ENCODE measurements at regions not wholly inside any gene's neighbourhood (a gene's known extent, or its start where the extent isn't known, plus 50 kb on each side); places are given as distances from the start of the nearest gene placed in this dataset.

- TF ChIP-seq CTCF (conservative IDR thresholded peaks at IDR 0.05) = no peak
- H3K27ac Mint-ChIP-seq (ENCODE audit: unreplicated experiment) = no peak overlapping the region
- no peaks in the 10 kb centered on the region for H3K36me3 Mint-ChIP-seq (ENCODE audit: low read depth)
- DNase-seq (ENCODE audit: low read depth, low spot score) = no peak
- H3K9me3 Mint-ChIP-seq = no peaks in the 10 kb centered on the region
- peaks cover 23% of the 10 kb centered on the region for H3K27me3 Mint-ChIP-seq (ENCODE audit: low read depth)
- no peak overlapping the region for H3K4me3 Mint-ChIP-seq
- no peaks in the 10 kb centered on the region for H3K4me1 Mint-ChIP-seq
These were observed 265.9 kb downstream of the BMP7 start for GRCh38 chr20:57000441-57000968.

- Mint-ChIP-seq H3K4me1 (no peaks in the 10 kb centered on the region), H3K27me3 (ENCODE audit: low read depth) (peaks cover 23% of the 10 kb centered on the region), H3K36me3 (ENCODE audit: low read depth) (no peaks in the 10 kb centered on the region), H3K27ac (ENCODE audit: unreplicated experiment) (no peak overlapping the region), H3K9me3 (no peaks in the 10 kb centered on the region), H3K4me3 (no peak overlapping the region)
- no peak for TF ChIP-seq CTCF (conservative IDR thresholded peaks at IDR 0.05)
- DNase-seq (ENCODE audit: low read depth, low spot score) = no peak
These were observed 265.2 kb downstream of the BMP7 start for GRCh38 chr20:57001126-57001767.

- H3K36me3 Mint-ChIP-seq (ENCODE audit: low read depth) = no peaks in the 10 kb centered on the region
- no peaks in the 10 kb centered on the region for H3K9me3 Mint-ChIP-seq
- peaks cover 30% of the 10 kb centered on the region for H3K27me3 Mint-ChIP-seq (ENCODE audit: low read depth)
- DNase-seq (ENCODE audit: low read depth, low spot score) = no peak
- no peak overlapping the region for H3K4me3 Mint-ChIP-seq
- no peak for TF ChIP-seq CTCF (conservative IDR thresholded peaks at IDR 0.05)
- no peak overlapping the region for H3K27ac Mint-ChIP-seq (ENCODE audit: unreplicated experiment)
- peaks cover 7% of the 10 kb centered on the region for H3K4me1 Mint-ChIP-seq
These were observed 264.3 kb downstream of the BMP7 start for GRCh38 chr20:57002066-57002570.

- no peak overlapping the region for H3K27ac Mint-ChIP-seq (ENCODE audit: unreplicated experiment)
- no peaks in the 10 kb centered on the region for H3K9me3 Mint-ChIP-seq
- no peak for TF ChIP-seq CTCF (conservative IDR thresholded peaks at IDR 0.05)
- H3K36me3 Mint-ChIP-seq (ENCODE audit: low read depth) = no peaks in the 10 kb centered on the region
- DNase-seq (ENCODE audit: low read depth, low spot score) = no peak
- H3K4me3 Mint-ChIP-seq = no peak overlapping the region
- peaks cover 37% of the 10 kb centered on the region for H3K27me3 Mint-ChIP-seq (ENCODE audit: low read depth)
- H3K4me1 Mint-ChIP-seq = peaks cover 13% of the 10 kb centered on the region
These were observed 263.4 kb downstream of the BMP7 start for GRCh38 chr20:57003012-57003411.

- no peak overlapping the region for H3K27ac Mint-ChIP-seq (ENCODE audit: unreplicated experiment)
- no peak overlapping the region for H3K4me3 Mint-ChIP-seq
- no peak for TF ChIP-seq CTCF (conservative IDR thresholded peaks at IDR 0.05)
- H3K4me1 Mint-ChIP-seq = peaks cover 18% of the 10 kb centered on the region
- H3K27me3 Mint-ChIP-seq (ENCODE audit: low read depth) = peaks cover 40% of the 10 kb centered on the region
- H3K36me3 Mint-ChIP-seq (ENCODE audit: low read depth) = no peaks in the 10 kb centered on the region
- DNase-seq (ENCODE audit: low read depth, low spot score) = no peak
- no peaks in the 10 kb centered on the region for H3K9me3 Mint-ChIP-seq
These were observed 262.0 kb downstream of the BMP7 start for GRCh38 chr20:57004416-57004815.
